WTC11 (cell line): ENCODE measurements at regions not wholly inside any gene's neighbourhood (a gene's known extent, or its start where the extent isn't known, plus 50 kb on each side); places are given as distances from the start of the nearest gene placed in this dataset.

Source experiments
- ATAC-seq: fragments of 200-7000 bp; cut with Tn5 transposase; 2 replicates; pipeline ENCODE4 v1.10.0; 2021; ENCODE audit warnings: mild to moderate bottlenecking, moderate library complexity
- CTCF ChIA-PET: fragments of 300-600 bp; sonication (Branson Sonifier 250); formaldehyde crosslinking; loops from one replicate; lab custom pipeline; 2021; ENCODE audit warnings: antibody characterized with exemption; lab: Charles Lee
- POLR2A ChIA-PET: fragments of 350-600 bp; sonication (Branson Sonifier 250); formaldehyde crosslinking; loops from one replicate; lab custom pipeline; 2021; ENCODE audit warnings: antibody characterized with exemption; lab: Charles Lee
- DNase-seq: peaks from one replicate; pipeline ENCODE4 v3.0.0; 2021; ENCODE audit warnings: low spot score
- H3K27ac Mint-ChIP-seq: 2 replicates; pipeline ENCODE4 v1.8.0; 2021; ENCODE audit warnings: mixed read lengths
- H3K27me3 Mint-ChIP-seq: 2 replicates; pipeline ENCODE4 v1.8.0; 2021; ENCODE audit warnings: low read depth, mild to moderate bottlenecking, moderate library complexity, mixed read lengths
- H3K36me3 Mint-ChIP-seq: 2 replicates; pipeline ENCODE4 v1.8.0; 2021; ENCODE audit warnings: mixed read lengths
- H3K4me1 Mint-ChIP-seq: 2 replicates; pipeline ENCODE4 v1.8.0; 2022; ENCODE audit warnings: mixed read lengths
- H3K4me3 Mint-ChIP-seq: 2 replicates; pipeline ENCODE4 v1.8.0; 2021; ENCODE audit warnings: mild to moderate bottlenecking, moderate library complexity, mixed read lengths
- H3K9me3 Mint-ChIP-seq: 2 replicates; pipeline ENCODE4 v1.8.0; 2021; ENCODE audit warnings: mixed read lengths
- AFF4 ChIP-seq: sonication (generic); formaldehyde crosslinking; IDR thresholded peaks from 2 replicates; pipeline ENCODE4 v1.8.1; 2023; ENCODE audit warnings: mild to moderate bottlenecking, missing genetic modification reagents, borderline replicate concordance
- AR ChIP-seq: fragments of 250-450 bp; sonication (Bioruptor Pico); IDR thresholded peaks from 2 replicates; pipeline ENCODE4 v1.9.0; 2021; ENCODE audit warnings: mild to moderate bottlenecking
- CDX4 ChIP-seq: fragments of 250-450 bp; sonication (Bioruptor Pico); IDR thresholded peaks from 2 replicates; pipeline ENCODE4 v1.9.0; 2021; ENCODE audit warnings: moderate library complexity, mild to moderate bottlenecking, inconsistent platforms, borderline replicate concordance
- CREB1 ChIP-seq: sonication (generic); formaldehyde crosslinking; IDR thresholded peaks from 2 replicates; pipeline ENCODE4 v1.8.0; 2023; ENCODE audit warnings: mild to moderate bottlenecking, missing genetic modification reagents
- CREM ChIP-seq: sonication (generic); formaldehyde crosslinking; IDR thresholded peaks from 2 replicates; pipeline ENCODE4 v1.8.1; 2022; ENCODE audit warnings: mild to moderate bottlenecking, missing genetic modification reagents, moderate library complexity
- E2F5 ChIP-seq: sonication (generic); formaldehyde crosslinking; IDR thresholded peaks from 2 replicates; pipeline ENCODE4 v1.8.1; 2022; ENCODE audit warnings: mild to moderate bottlenecking, moderate library complexity, missing genetic modification reagents
- FOXK1 ChIP-seq: sonication (generic); formaldehyde crosslinking; IDR thresholded peaks from 2 replicates; pipeline ENCODE4 v1.8.0; 2022; ENCODE audit warnings: mild to moderate bottlenecking, moderate library complexity, missing genetic modification reagents
- GABPB1 ChIP-seq: sonication (generic); formaldehyde crosslinking; IDR thresholded peaks from 2 replicates; pipeline ENCODE4 v1.8.1; 2023; ENCODE audit warnings: mild to moderate bottlenecking, missing genetic modification reagents
- GRHL2 ChIP-seq: fragments of 250-450 bp; sonication (Bioruptor Pico); IDR thresholded peaks from 2 replicates; pipeline ENCODE4 v1.8.0; 2022; ENCODE audit warnings: mild to moderate bottlenecking, moderate library complexity; ENCODE audit not compliant: insufficient replicate concordance, severe bottlenecking
- JAZF1 ChIP-seq: fragments of 250-450 bp; sonication (Bioruptor Pico); IDR thresholded peaks from 2 replicates; pipeline ENCODE4 v1.9.0; 2021; ENCODE audit warnings: moderate library complexity, mild to moderate bottlenecking, inconsistent platforms
- JUN ChIP-seq: sonication (generic); formaldehyde crosslinking; IDR thresholded peaks from 2 replicates; pipeline ENCODE4 v1.8.0; 2023; ENCODE audit warnings: mild to moderate bottlenecking, missing genetic modification reagents
- MLX ChIP-seq: sonication (generic); formaldehyde crosslinking; IDR thresholded peaks from 2 replicates; pipeline ENCODE4 v1.8.1; 2023; ENCODE audit warnings: mild to moderate bottlenecking, missing genetic modification reagents, moderate library complexity
- NR3C1 ChIP-seq: sonication (generic); formaldehyde crosslinking; conservative IDR thresholded peaks from 2 replicates; pipeline ENCODE4 v1.8.1; 2023; ENCODE audit warnings: low read depth, mild to moderate bottlenecking, missing genetic modification reagents
- SOX15 ChIP-seq: fragments of 250-450 bp; sonication (Bioruptor Pico); IDR thresholded peaks from 2 replicates; pipeline ENCODE4 v1.9.0; 2021; ENCODE audit warnings: mild to moderate bottlenecking
- USF1 ChIP-seq: sonication (generic); formaldehyde crosslinking; IDR thresholded peaks from 2 replicates; pipeline ENCODE4 v1.8.0; 2022; ENCODE audit warnings: mild to moderate bottlenecking, missing genetic modification reagents
- ZNF121 ChIP-seq: sonication (generic); formaldehyde crosslinking; IDR thresholded peaks from 2 replicates; pipeline ENCODE4 v1.8.0; 2023; ENCODE audit warnings: missing genetic modification reagents
- ZNF232 ChIP-seq: sonication (generic); formaldehyde crosslinking; IDR thresholded peaks from 2 replicates; pipeline ENCODE4 v1.8.0; 2022; ENCODE audit warnings: mild to moderate bottlenecking, missing genetic modification reagents
- ZNF263 ChIP-seq: sonication (generic); formaldehyde crosslinking; IDR thresholded peaks from 2 replicates; pipeline ENCODE4 v1.8.1; 2022; ENCODE audit warnings: low read depth, mild to moderate bottlenecking, moderate library complexity, missing genetic modification reagents
- ZNF423 ChIP-seq: fragments of 250-450 bp; sonication (Bioruptor Pico); IDR thresholded peaks from 2 replicates; pipeline ENCODE4 v2.1.2; 2022; ENCODE audit warnings: mild to moderate bottlenecking, moderate library complexity
- ZNF425 ChIP-seq: fragments of 250-450 bp; sonication (Bioruptor Pico); conservative IDR thresholded peaks from 2 replicates; pipeline ENCODE4 v1.9.0; 2021; ENCODE audit warnings: mild to moderate bottlenecking

- CTCF ChIA-PET: no interaction called here
- H3K4me3 Mint-ChIP-seq: no peak overlapping the region
- H3K9me3 Mint-ChIP-seq: peaks cover 16% of the 10 kb centered on the region
- POLR2A ChIA-PET: no interaction called here
- DNase-seq (no peak), ATAC-seq (no peak)
- peaks cover 5% of the 10 kb centered on the region; the same call in 1 of the 2 replicates for H3K4me1 Mint-ChIP-seq
- TF ChIP-seq USF1 (CRISPR knock-in tag) (no peak), GABPB1 (CRISPR knock-in tag) (no peak), ZNF425 (no peak), CREB1 (CRISPR knock-in tag) (no peak), JUN (CRISPR knock-in tag) (no peak), ZNF232 (CRISPR knock-in tag) (no peak), AR (CRISPR knock-in tag) (no peak), NR3C1 (CRISPR knock-in tag) (no peak), FOXK1 (CRISPR knock-in tag) (no peak)
- no peaks in the 10 kb centered on the region for H3K27me3 Mint-ChIP-seq
- no peak overlapping the region for H3K27ac Mint-ChIP-seq
- H3K36me3 Mint-ChIP-seq: 0 out of 2 replicates have a peak, but pooled peaks cover 5% of the 10 kb centered on the region
Observed at GRCh38 chr3:31479431-31479830, 53.3 kb upstream of the STT3B start.

- ATAC-seq: no peak
- no peak overlapping the region for H3K4me3 Mint-ChIP-seq
- no peak for TF ChIP-seq MLX (CRISPR knock-in tag)
- TF ChIP-seq ZNF263 (CRISPR knock-in tag): no peak
- no peak for TF ChIP-seq CDX4
- no peak for TF ChIP-seq ZNF425
- TF ChIP-seq ZNF423 (CRISPR knock-in tag): no peak
- TF ChIP-seq JAZF1 (CRISPR knock-in tag): no peak
- TF ChIP-seq ZNF121 (CRISPR knock-in tag): no peak
- TF ChIP-seq AFF4 (CRISPR knock-in tag): no peak
- TF ChIP-seq CREM (CRISPR knock-in tag): no peak
- no peak for TF ChIP-seq GRHL2 (CRISPR knock-in tag)
- no peak for TF ChIP-seq SOX15 (CRISPR knock-in tag)
- no peak for TF ChIP-seq E2F5
Observed at GRCh38 chr3:31481697-31482096, 51.0 kb upstream of the STT3B start.

More at GRCh38 chr3:31481697-31482096, 51.0 kb upstream of the STT3B start:
- Mint-ChIP-seq H3K4me1 (peaks cover 11% of the 10 kb centered on the region), H3K27ac (no peak overlapping the region), H3K9me3 (peaks cover 16% of the 10 kb centered on the region), H3K36me3 (0 out of 2 replicates have a peak, but pooled peaks cover 5% of the 10 kb centered on the region), H3K27me3 (no peaks in the 10 kb centered on the region)
- ChIA-PET POLR2A (no interaction called here), CTCF (no interaction called here)
- no peak for DNase-seq
